SU-DHL-6 (cell line): ENCODE measurements at regions not wholly inside any gene's neighbourhood (a gene's known extent, or its start where the extent isn't known, plus 50 kb on each side); places are given as distances from the start of the nearest gene placed in this dataset.

Experiments used
- H2AFZ ChIP-seq: fragments of 200-600 bp; sonication (generic); 2 replicates; pipeline ENCODE4 v1.6.1; 2014; ENCODE audit warnings: low read depth, mild to moderate bottlenecking, moderate library complexity, mixed read lengths, antibody characterized with exemption, low read length; ENCODE audit not compliant: severe bottlenecking
- H3F3A ChIP-seq: fragments of 200-600 bp; shearing (Covaris generic); 2 replicates; pipeline ENCODE4 v1.6.0; 2016; ENCODE audit warnings: antibody characterized with exemption, mild to moderate bottlenecking; ENCODE audit not compliant: insufficient read depth
- H3K27ac ChIP-seq: fragments of 200-600 bp; sonication (generic); 2 replicates; pipeline ENCODE4 v1.5.1; 2016; ENCODE audit warnings: low read depth, mild to moderate bottlenecking, low read length, moderate library complexity, mixed read lengths
- H3K27me3 ChIP-seq: fragments of 200-600 bp; sonication (generic), shearing (Covaris generic); 2 replicates; pipeline ENCODE4 v1.6.0; 2014; ENCODE audit warnings: mild to moderate bottlenecking, low read length
- H3K36me3 ChIP-seq: fragments of 200-600 bp; sonication (generic); 2 replicates; pipeline ENCODE4 v1.6.1; 2014; ENCODE audit warnings: mild to moderate bottlenecking, low read length, mixed read lengths
- H3K4me2 ChIP-seq: fragments of 300-600, 200-600 bp; shearing (Covaris generic), sonication (generic); 2 replicates; pipeline ENCODE4 v1.6.0; 2014; ENCODE audit warnings: low read length, low read depth, mild to moderate bottlenecking; ENCODE audit not compliant: poor library complexity, severe bottlenecking
- H3K4me3 ChIP-seq: fragments of 200-600 bp; sonication (generic); 2 replicates; pipeline ENCODE4 v1.5.1; 2014; ENCODE audit warnings: antibody characterized with exemption, low read length, mild to moderate bottlenecking, mixed read lengths; ENCODE audit not compliant: insufficient read depth, poor library complexity, severe bottlenecking
- H3K79me2 ChIP-seq: fragments of 200-600 bp; sonication (generic); 2 replicates; pipeline ENCODE4 v1.6.1; 2014; ENCODE audit warnings: mild to moderate bottlenecking, low read length, moderate library complexity; ENCODE audit not compliant: insufficient read depth
- H3K9ac ChIP-seq: fragments of 200-600 bp; sonication (generic); 2 replicates; pipeline ENCODE4 v1.7.0; 2014; ENCODE audit warnings: mild to moderate bottlenecking, low read length
- H3K9me2 ChIP-seq: fragments of 200-600 bp; sonication (generic); replicated peaks from 2 replicates; pipeline ENCODE4 v1.6.1; 2014; ENCODE audit warnings: low read length; ENCODE audit not compliant: insufficient read depth
- H3K9me3 ChIP-seq: fragments of 200-600 bp; sonication (generic); 2 replicates; pipeline ENCODE4 v1.6.1; 2014; ENCODE audit warnings: low read length, mixed read lengths; ENCODE audit not compliant: insufficient read depth
- H4K20me1 ChIP-seq: fragments of 200-600 bp; sonication (generic); 2 replicates; pipeline ENCODE4 v1.6.1; 2014; ENCODE audit warnings: low read depth, mild to moderate bottlenecking, antibody characterized with exemption, low read length, moderate library complexity, mixed read lengths
- CTCF ChIP-seq: fragments of 200-600 bp; sonication (generic); IDR thresholded peaks from one replicate; pipeline ENCODE4 v1.5.1; 2017; ENCODE audit warnings: antibody characterized with exemption, mild to moderate bottlenecking, low read length, moderate library complexity; ENCODE audit not compliant: insufficient read depth, poor library complexity, severe bottlenecking
- EZH2phosphoT487 ChIP-seq: fragments of 200-600 bp; sonication (generic), shearing (Covaris generic); conservative IDR thresholded peaks from 2 replicates; pipeline ENCODE4 v1.6.1; 2018; ENCODE audit warnings: mild to moderate bottlenecking, antibody characterized with exemption, low read length, moderate library complexity, mixed read lengths

DNA sequence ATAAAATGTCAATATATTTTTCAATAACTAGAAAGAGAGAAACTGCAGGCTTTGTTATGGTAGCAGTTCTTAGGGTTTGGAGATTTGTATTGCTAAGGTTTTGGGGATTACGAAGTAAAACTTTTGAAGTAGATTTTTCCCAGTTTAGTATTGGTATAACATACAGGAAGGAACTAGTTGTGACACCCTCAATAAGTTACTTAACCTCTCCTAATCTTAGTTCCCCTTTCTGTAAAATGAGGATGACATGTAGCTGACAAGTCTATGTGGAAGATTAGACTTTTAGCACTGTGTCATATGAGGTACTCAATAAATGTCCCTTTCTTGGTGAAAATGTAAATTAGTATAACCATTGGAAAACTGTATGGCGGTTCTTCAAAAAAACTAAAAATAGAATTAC, 73.4 kb upstream of the ATG10 start:
- H4K20me1 ChIP-seq, result no peaks in the 10 kb centered on the region
- no peak overlapping the region for H3K4me2 ChIP-seq
- no peak overlapping the region for H3K27ac ChIP-seq

GRCh38 chr5:81896764-81897163, 75.1 kb upstream of the ATG10 start:
- H3K4me2 ChIP-seq, result no peak overlapping the region
- H3K36me3 ChIP-seq, result no peaks in the 10 kb centered on the region
- H3K9ac ChIP-seq, result no peak overlapping the region
- H2AFZ ChIP-seq, result no peak overlapping the region
- TF ChIP-seq CTCF (no peak), EZH2phosphoT487 (no peak)
- no peaks in the 10 kb centered on the region for H3K27me3 ChIP-seq
- H3K27ac ChIP-seq, result no peak overlapping the region
- H3K9me2 ChIP-seq, result no peaks in the 10 kb centered on the region
- H3K9me3 ChIP-seq, result peaks cover 6% of the 10 kb centered on the region; the same call in 1 of the 2 replicates
- no peaks in the 10 kb centered on the region for H3F3A ChIP-seq
- no peaks in the 10 kb centered on the region for H3K79me2 ChIP-seq
- no peak overlapping the region for H3K4me3 ChIP-seq
- H4K20me1 ChIP-seq, result no peaks in the 10 kb centered on the region

More for the DNA sequence above, 73.4 kb upstream of the ATG10 start:
- Histone ChIP-seq H3F3A (no peaks in the 10 kb centered on the region), H3K4me3 (no peak overlapping the region), H3K79me2 (no peaks in the 10 kb centered on the region), H2AFZ (no peak overlapping the region), H3K9me2 (no peaks in the 10 kb centered on the region), H3K36me3 (no peaks in the 10 kb centered on the region), H3K9me3 (peaks cover 6% of the 10 kb centered on the region; the same call in 1 of the 2 replicates), H3K27me3 (no peaks in the 10 kb centered on the region), H3K9ac (no peak overlapping the region)
- TF ChIP-seq EZH2phosphoT487 (no peak), CTCF (no peak)

- no peak overlapping the region for H3K27ac ChIP-seq
- no peaks in the 10 kb centered on the region for H3K27me3 ChIP-seq
- H3K36me3 ChIP-seq, result no peaks in the 10 kb centered on the region
- no peak overlapping the region for H3K9ac ChIP-seq
- TF ChIP-seq EZH2phosphoT487 (no peak), CTCF (no peak)
- H3K9me2 ChIP-seq, result no peaks in the 10 kb centered on the region
- no peaks in the 10 kb centered on the region; the same call in 1 of the 2 replicates for H3K9me3 ChIP-seq
- H3F3A ChIP-seq, result no peaks in the 10 kb centered on the region
- no peak overlapping the region for H2AFZ ChIP-seq
- no peaks in the 10 kb centered on the region for H4K20me1 ChIP-seq
- no peak overlapping the region for H3K4me3 ChIP-seq
- H3K79me2 ChIP-seq, result no peaks in the 10 kb centered on the region
- H3K4me2 ChIP-seq, result no peak overlapping the region
Observed at GRCh38 chr5:81895307-81895706, 76.5 kb upstream of the ATG10 start.

DNA sequence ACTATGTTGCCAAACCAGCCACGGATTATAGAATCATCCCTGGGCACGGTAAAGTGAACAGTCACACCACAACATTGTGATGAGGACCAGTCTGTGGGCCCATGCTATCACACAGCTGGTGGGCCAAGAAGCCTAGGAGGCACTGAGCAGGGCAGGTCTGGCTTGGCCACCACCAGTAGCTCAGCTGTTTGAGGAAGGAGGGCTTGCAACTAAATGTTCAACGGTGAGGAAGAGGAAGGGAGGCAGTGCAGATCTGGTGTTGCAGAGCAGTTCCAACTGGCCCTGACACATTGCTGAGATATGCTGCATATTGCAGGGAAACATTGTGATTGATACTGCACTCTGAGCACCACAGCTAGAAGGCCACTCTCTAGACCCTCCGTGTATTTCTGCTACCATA, 77.9 kb upstream of the ATG10 start:
- H3K4me3 ChIP-seq, result no peak overlapping the region
- H3K79me2 ChIP-seq, result no peaks in the 10 kb centered on the region
- no peaks in the 10 kb centered on the region for H3F3A ChIP-seq
- TF ChIP-seq EZH2phosphoT487 (no peak), CTCF (no peak)
- H3K27ac ChIP-seq, result no peak overlapping the region
- no peaks in the 10 kb centered on the region; the same call in 1 of the 2 replicates for H3K9me3 ChIP-seq
- H3K36me3 ChIP-seq, result no peaks in the 10 kb centered on the region
- no peaks in the 10 kb centered on the region for H4K20me1 ChIP-seq
- H3K9ac ChIP-seq, result no peak overlapping the region
- no peaks in the 10 kb centered on the region for H3K9me2 ChIP-seq
- no peak overlapping the region for H3K4me2 ChIP-seq
- no peak overlapping the region for H2AFZ ChIP-seq
- H3K27me3 ChIP-seq, result no peaks in the 10 kb centered on the region
